ENCODE measurements at regions not wholly inside any gene's neighbourhood (a gene's known extent, or its start where the extent isn't known, plus 50 kb on each side); places are given as distances from the start of the nearest gene placed in this dataset.

DNA sequence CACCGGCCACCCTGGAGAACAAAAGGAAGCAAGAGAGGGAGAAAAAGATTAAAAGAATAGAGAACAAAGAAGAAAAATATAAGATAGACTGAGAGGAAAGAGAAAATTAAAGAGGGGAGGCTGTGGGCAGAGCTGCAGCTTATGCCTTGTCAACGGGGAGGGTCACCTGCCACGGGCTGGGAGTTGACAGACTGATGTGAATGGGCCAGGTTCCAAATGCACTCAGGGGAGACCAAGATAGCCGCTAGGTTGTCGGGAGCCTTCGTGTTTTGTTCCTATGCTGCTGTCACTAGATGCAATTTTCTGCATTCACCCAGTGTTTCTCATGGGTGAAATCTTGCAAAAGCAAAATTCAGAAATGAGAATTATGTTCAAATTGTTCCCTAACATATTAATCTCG lies 119.6 kb upstream of the MTHFD1L start (continued):
- TF ChIP-seq, protein P1, sequence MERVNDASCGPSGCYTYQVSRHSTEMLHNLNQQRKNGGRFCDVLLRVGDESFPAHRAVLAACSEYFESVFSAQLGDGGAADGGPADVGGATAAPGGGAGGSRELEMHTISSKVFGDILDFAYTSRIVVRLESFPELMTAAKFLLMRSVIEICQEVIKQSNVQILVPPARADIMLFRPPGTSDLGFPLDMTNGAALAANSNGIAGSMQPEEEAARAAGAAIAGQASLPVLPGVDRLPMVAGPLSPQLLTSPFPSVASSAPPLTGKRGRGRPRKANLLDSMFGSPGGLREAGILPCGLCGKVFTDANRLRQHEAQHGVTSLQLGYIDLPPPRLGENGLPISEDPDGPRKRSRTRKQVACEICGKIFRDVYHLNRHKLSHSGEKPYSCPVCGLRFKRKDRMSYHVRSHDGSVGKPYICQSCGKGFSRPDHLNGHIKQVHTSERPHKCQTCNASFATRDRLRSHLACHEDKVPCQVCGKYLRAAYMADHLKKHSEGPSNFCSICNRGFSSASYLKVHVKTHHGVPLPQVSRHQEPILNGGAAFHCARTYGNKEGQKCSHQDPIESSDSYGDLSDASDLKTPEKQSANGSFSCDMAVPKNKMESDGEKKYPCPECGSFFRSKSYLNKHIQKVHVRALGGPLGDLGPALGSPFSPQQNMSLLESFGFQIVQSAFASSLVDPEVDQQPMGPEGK (tag by site-specific recombination; IDR thresholded peaks at IDR 0.05), result peak; percentile 31; the same call in 1 of the 2 replicates
- TF ChIP-seq, protein P2, sequence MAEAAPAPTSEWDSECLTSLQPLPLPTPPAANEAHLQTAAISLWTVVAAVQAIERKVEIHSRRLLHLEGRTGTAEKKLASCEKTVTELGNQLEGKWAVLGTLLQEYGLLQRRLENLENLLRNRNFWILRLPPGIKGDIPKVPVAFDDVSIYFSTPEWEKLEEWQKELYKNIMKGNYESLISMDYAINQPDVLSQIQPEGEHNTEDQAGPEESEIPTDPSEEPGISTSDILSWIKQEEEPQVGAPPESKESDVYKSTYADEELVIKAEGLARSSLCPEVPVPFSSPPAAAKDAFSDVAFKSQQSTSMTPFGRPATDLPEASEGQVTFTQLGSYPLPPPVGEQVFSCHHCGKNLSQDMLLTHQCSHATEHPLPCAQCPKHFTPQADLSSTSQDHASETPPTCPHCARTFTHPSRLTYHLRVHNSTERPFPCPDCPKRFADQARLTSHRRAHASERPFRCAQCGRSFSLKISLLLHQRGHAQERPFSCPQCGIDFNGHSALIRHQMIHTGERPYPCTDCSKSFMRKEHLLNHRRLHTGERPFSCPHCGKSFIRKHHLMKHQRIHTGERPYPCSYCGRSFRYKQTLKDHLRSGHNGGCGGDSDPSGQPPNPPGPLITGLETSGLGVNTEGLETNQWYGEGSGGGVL (tag by site-specific recombination; IDR thresholded peaks at IDR 0.05), result no peak
- TF ChIP-seq, protein P3, sequence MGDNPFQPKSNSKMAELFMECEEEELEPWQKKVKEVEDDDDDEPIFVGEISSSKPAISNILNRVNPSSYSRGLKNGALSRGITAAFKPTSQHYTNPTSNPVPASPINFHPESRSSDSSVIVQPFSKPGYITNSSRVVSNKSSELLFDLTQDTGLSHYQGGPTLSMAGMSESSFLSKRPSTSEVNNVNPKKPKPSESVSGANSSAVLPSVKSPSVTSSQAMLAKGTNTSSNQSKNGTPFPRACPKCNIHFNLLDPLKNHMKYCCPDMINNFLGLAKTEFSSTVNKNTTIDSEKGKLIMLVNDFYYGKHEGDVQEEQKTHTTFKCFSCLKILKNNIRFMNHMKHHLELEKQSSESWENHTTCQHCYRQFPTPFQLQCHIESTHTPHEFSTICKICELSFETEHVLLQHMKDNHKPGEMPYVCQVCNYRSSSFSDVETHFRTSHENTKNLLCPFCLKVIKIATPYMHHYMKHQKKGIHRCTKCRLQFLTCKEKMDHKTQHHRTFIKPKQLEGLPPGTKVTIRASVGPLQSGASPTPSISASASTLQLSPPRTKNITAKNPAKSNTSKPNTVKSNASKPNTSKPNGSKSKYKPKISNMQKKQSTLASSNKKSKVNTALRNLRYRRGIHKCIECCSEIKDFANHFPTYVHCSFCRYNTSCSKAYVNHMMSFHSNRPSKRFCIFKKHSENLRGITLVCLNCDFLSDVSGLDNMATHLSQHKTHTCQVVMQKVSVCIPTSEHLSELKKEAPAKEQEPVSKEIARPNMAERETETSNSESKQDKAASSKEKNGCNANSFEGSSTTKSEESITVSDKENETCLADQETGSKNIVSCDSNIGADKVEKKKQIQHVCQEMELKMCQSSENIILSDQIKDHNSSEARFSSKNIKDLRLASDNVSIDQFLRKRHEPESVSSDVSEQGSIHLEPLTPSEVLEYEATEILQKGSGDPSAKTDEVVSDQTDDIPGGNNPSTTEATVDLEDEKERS (tag by site-specific recombination; IDR thresholded peaks at IDR 0.05), result no peak
- TF ChIP-seq ZNF777 (tag by site-specific recombination; IDR thresholded peaks at IDR 0.05; ENCODE audit: borderline replicate concordance) (no peak), ZNF274 (IDR thresholded peaks at IDR 0.05; ENCODE audit: low read length) (no peak), ZNF274 (tag by site-specific recombination; IDR thresholded peaks at IDR 0.05; ENCODE audit: borderline replicate concordance) (no peak), ZNF558 (tag by site-specific recombination; IDR thresholded peaks at IDR 0.05) (no peak), ZNF529 (tag by site-specific recombination; IDR thresholded peaks at IDR 0.05; ENCODE audit: insufficient replicate concordance) (no peak), ZNF366 (tag by site-specific recombination; conservative IDR thresholded peaks at IDR 0.05) (peak; percentile 44; the same call in 1 of the 2 replicates), ZIC2 (tag by site-specific recombination; IDR thresholded peaks at IDR 0.05) (no peak), ZNF2 (tag by site-specific recombination; IDR thresholded peaks at IDR 0.05) (no peak), BCL11A (tag by site-specific recombination; IDR thresholded peaks at IDR 0.05; ENCODE audit: low read depth) (no peak), ZNF621 (tag by site-specific recombination; IDR thresholded peaks at IDR 0.05) (no peak), ZNF112 (tag by site-specific recombination; IDR thresholded peaks at IDR 0.05) (no peak), ZEB2 (tag by site-specific recombination; IDR thresholded peaks at IDR 0.05) (no peak), FEZF1 (tag by site-specific recombination; IDR thresholded peaks at IDR 0.05) (no peak), YY1 (tag by site-specific recombination; IDR thresholded peaks at IDR 0.05) (no peak), ZNF664 (tag by site-specific recombination; IDR thresholded peaks at IDR 0.05) (no peak), HOXD13 (CRISPR knock-in tag; IDR thresholded peaks at IDR 0.05; ENCODE audit: borderline replicate concordance) (no peak), ZNF510 (tag by site-specific recombination; IDR thresholded peaks at IDR 0.05; ENCODE audit: insufficient replicate concordance) (no peak), ZNF544 (tag by site-specific recombination; IDR thresholded peaks at IDR 0.05) (no peak), ZNF24 (tag by site-specific recombination; IDR thresholded peaks at IDR 0.05) (no peak)
- TF ChIP-seq, protein P4, sequence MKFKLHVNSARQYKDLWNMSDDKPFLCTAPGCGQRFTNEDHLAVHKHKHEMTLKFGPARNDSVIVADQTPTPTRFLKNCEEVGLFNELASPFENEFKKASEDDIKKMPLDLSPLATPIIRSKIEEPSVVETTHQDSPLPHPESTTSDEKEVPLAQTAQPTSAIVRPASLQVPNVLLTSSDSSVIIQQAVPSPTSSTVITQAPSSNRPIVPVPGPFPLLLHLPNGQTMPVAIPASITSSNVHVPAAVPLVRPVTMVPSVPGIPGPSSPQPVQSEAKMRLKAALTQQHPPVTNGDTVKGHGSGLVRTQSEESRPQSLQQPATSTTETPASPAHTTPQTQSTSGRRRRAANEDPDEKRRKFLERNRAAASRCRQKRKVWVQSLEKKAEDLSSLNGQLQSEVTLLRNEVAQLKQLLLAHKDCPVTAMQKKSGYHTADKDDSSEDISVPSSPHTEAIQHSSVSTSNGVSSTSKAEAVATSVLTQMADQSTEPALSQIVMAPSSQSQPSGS (tag by site-specific recombination; IDR thresholded peaks at IDR 0.05; ENCODE audit: low read depth), result no peak
- TF ChIP-seq, protein P5, sequence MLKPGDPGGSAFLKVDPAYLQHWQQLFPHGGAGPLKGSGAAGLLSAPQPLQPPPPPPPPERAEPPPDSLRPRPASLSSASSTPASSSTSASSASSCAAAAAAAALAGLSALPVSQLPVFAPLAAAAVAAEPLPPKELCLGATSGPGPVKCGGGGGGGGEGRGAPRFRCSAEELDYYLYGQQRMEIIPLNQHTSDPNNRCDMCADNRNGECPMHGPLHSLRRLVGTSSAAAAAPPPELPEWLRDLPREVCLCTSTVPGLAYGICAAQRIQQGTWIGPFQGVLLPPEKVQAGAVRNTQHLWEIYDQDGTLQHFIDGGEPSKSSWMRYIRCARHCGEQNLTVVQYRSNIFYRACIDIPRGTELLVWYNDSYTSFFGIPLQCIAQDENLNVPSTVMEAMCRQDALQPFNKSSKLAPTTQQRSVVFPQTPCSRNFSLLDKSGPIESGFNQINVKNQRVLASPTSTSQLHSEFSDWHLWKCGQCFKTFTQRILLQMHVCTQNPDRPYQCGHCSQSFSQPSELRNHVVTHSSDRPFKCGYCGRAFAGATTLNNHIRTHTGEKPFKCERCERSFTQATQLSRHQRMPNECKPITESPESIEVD (tag by site-specific recombination; IDR thresholded peaks at IDR 0.05), result peak; percentile 48; the same call in 1 of the 2 replicates
- TF ChIP-seq, protein P6, sequence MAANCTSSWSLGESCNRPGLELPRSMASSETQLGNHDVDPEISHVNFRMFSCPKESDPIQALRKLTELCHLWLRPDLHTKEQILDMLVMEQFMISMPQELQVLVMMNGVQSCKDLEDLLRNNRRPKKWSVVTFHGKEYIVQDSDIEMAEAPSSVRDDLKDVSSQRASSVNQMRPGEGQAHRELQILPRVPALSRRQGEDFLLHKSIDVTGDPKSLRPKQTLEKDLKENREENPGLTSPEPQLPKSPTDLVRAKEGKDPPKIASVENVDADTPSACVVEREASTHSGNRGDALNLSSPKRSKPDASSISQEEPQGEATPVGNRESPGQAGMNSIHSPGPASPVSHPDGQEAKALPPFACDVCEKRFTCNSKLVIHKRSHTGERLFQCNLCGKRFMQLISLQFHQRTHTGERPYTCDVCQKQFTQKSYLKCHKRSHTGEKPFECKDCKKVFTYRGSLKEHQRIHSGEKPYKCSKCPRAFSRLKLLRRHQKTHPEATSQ (tag by site-specific recombination; IDR thresholded peaks at IDR 0.05), result no peak
- TF ChIP-seq, protein P7, sequence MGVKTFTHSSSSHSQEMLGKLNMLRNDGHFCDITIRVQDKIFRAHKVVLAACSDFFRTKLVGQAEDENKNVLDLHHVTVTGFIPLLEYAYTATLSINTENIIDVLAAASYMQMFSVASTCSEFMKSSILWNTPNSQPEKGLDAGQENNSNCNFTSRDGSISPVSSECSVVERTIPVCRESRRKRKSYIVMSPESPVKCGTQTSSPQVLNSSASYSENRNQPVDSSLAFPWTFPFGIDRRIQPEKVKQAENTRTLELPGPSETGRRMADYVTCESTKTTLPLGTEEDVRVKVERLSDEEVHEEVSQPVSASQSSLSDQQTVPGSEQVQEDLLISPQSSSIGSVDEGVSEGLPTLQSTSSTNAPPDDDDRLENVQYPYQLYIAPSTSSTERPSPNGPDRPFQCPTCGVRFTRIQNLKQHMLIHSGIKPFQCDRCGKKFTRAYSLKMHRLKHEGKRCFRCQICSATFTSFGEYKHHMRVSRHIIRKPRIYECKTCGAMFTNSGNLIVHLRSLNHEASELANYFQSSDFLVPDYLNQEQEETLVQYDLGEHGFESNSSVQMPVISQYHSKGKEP (tag by site-specific recombination; IDR thresholded peaks at IDR 0.05), result peak; percentile 70
